ENCODE measurements at regions not wholly inside any gene's neighbourhood (a gene's known extent, or its start where the extent isn't known, plus 50 kb on each side); places are given as distances from the start of the nearest gene placed in this dataset.
A peak's percentile ranks its signal among the peaks of the same experiment; 100 is the strongest.

- Mint-ChIP-seq H3K4me3 (no peak overlapping the region), H3K4me1 (no peaks in the 10 kb centered on the region), H3K9me3 (peaks cover 0 to 3% (median 0%) of the 10 kb centered on the region in 7 donors), H3K36me3 (no peaks in the 10 kb centered on the region), H3K27me3 (no peaks in the 10 kb centered on the region), H3K27ac (no peak overlapping the region)
- ATAC-seq (ENCODE audit: low read depth in 2 of 2): no peak
- Histone ChIP-seq H3K4me1 (ENCODE audit: control insufficient read depth, insufficient read depth, low read length, poor library complexity, severe bottlenecking) (no peaks in the 10 kb centered on the region), H3K36me3 (ENCODE audit: control insufficient read depth, insufficient read depth, low read length) (no peaks in the 10 kb centered on the region), H3K9me3 (ENCODE audit: control insufficient read depth in 2 of 2, low read length in 2 of 2) (no peaks in the 10 kb centered on the region), H3K4me3 (ENCODE audit: low read depth, low read length) (no peak overlapping the region), H3K27me3 (ENCODE audit: control insufficient read depth, insufficient read depth, low read length) (no peaks in the 10 kb centered on the region), H3K27ac (ENCODE audit: insufficient read depth, low read length, poor library complexity, severe bottlenecking) (no peak overlapping the region)
- DNase-seq: no peak
These were observed 931.2 kb upstream of the B3GALT2 start for GRCh38 chr1:194117582-194117981.

GRCh38 chr1:194114288-194114687, 927.9 kb upstream of the B3GALT2 start:
- ATAC-seq (ENCODE audit: low read depth in 2 of 2) (no peak), DNase-seq (no peak)
- Mint-ChIP-seq H3K27me3 (no peaks in the 10 kb centered on the region), H3K4me3 (no peak overlapping the region), H3K27ac (peak overlapping the region in 1 of 3 donors; percentile 40), H3K36me3 (no peaks in the 10 kb centered on the region), H3K9me3 (peaks cover 0 to 1% (median 0%) of the 10 kb centered on the region in 7 donors), H3K4me1 (no peaks in the 10 kb centered on the region)
- no peaks in the 10 kb centered on the region for H3K36me3 ChIP-seq (ENCODE audit: control insufficient read depth, insufficient read depth, low read length)
- no peak overlapping the region for H3K4me3 ChIP-seq (ENCODE audit: low read depth, low read length)
- no peak overlapping the region for H3K27ac ChIP-seq (ENCODE audit: insufficient read depth, low read length, poor library complexity, severe bottlenecking)
- no peaks in the 10 kb centered on the region for H3K4me1 ChIP-seq (ENCODE audit: control insufficient read depth, insufficient read depth, low read length, poor library complexity, severe bottlenecking)
- no peaks in the 10 kb centered on the region for H3K9me3 ChIP-seq (ENCODE audit: control insufficient read depth in 2 of 2, low read length in 2 of 2)
- no peaks in the 10 kb centered on the region for H3K27me3 ChIP-seq (ENCODE audit: control insufficient read depth, insufficient read depth, low read length)

DNA sequence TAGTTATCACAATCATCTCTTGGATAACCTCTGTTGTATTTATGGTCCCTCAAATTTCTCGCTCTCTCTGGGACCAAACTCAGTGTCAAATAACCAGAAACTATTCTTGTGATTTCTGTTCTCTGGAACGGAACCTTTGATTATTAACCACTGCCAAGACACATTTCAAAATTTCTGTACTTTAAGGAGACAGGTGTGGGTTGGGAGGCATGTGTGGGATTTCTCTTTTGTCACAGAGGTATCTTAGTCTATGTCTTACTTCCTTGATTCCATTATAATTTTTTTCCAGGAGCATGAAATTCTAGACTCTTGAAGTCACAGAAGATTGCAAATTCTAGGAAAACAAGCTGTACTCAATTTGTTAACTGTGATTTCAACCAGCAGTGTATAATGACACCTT, 919.0 kb upstream of the B3GALT2 start:
- no peaks in the 10 kb centered on the region for H3K4me1 ChIP-seq (ENCODE audit: control insufficient read depth, insufficient read depth, low read length, poor library complexity, severe bottlenecking)
- ATAC-seq (ENCODE audit: low read depth in 2 of 2): no peak

DNA sequence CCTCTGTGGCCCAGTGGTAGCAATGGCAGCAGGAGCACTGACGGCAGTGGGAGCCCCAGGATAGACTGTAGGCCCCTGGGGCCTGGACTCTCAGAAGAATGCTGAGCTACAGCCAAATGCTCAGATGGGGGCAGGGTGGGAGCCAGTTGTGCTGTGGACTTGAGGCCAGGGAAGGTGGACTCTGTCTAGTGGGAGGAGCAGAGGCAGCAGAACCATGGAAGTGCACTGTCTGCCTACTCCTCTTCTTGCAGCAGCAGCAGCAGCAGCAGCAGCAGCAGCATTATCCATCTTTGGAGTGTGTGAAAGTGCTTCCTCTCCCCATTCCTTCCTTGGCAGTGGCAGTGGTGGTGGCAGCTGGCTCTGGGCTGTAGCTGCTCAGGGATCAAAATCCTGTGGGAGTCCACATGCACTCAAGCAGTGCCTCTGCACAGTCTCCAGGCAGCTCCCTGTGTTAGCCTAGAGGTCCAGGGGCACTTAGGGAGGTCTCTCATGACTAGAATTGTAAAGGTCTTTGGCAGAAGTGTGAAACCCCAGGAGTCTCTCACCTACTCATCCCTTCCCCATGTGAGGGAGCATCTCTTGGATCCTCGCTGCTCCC, 917.9 kb upstream of the B3GALT2 start:
- no peak overlapping the region for H3K4me3 Mint-ChIP-seq
- no peaks in the 10 kb centered on the region for H3K9me3 ChIP-seq (ENCODE audit: control insufficient read depth in 2 of 2, low read length in 2 of 2)
- no peaks in the 10 kb centered on the region for H3K27me3 Mint-ChIP-seq
- no peaks in the 10 kb centered on the region for H3K36me3 ChIP-seq (ENCODE audit: control insufficient read depth, insufficient read depth, low read length)
- H3K9me3 Mint-ChIP-seq: no peaks in the 10 kb centered on the region
- H3K27me3 ChIP-seq (ENCODE audit: control insufficient read depth, insufficient read depth, low read length): no peaks in the 10 kb centered on the region
- H3K27ac ChIP-seq (ENCODE audit: insufficient read depth, low read length, poor library complexity, severe bottlenecking): no peak overlapping the region
- H3K27ac Mint-ChIP-seq: no peak overlapping the region
- H3K4me3 ChIP-seq (ENCODE audit: low read depth, low read length): no peak overlapping the region
- no peaks in the 10 kb centered on the region for H3K36me3 Mint-ChIP-seq
- ATAC-seq (ENCODE audit: low read depth in 2 of 2): no peak
- no peaks in the 10 kb centered on the region for H3K4me1 ChIP-seq (ENCODE audit: control insufficient read depth, insufficient read depth, low read length, poor library complexity, severe bottlenecking)
- no peak for DNase-seq
- H3K4me1 Mint-ChIP-seq: peaks cover 0 to 5% (median under 1%) of the 10 kb centered on the region in 4 donors

More for the DNA sequence above, 919.0 kb upstream of the B3GALT2 start:
- Histone ChIP-seq H3K36me3 (ENCODE audit: control insufficient read depth, insufficient read depth, low read length) (no peaks in the 10 kb centered on the region), H3K9me3 (ENCODE audit: control insufficient read depth in 2 of 2, low read length in 2 of 2) (no peaks in the 10 kb centered on the region), H3K27me3 (ENCODE audit: control insufficient read depth, insufficient read depth, low read length) (no peaks in the 10 kb centered on the region), H3K27ac (ENCODE audit: insufficient read depth, low read length, poor library complexity, severe bottlenecking) (no peak overlapping the region), H3K4me3 (ENCODE audit: low read depth, low read length) (no peak overlapping the region)
- Mint-ChIP-seq H3K27ac (no peak overlapping the region), H3K4me1 (peaks cover 0 to 5% (median under 1%) of the 10 kb centered on the region in 4 donors), H3K36me3 (no peaks in the 10 kb centered on the region), H3K9me3 (peaks cover 0 to 1% (median 0%) of the 10 kb centered on the region in 7 donors), H3K4me3 (no peak overlapping the region), H3K27me3 (no peaks in the 10 kb centered on the region)
- DNase-seq: no peak

DNA sequence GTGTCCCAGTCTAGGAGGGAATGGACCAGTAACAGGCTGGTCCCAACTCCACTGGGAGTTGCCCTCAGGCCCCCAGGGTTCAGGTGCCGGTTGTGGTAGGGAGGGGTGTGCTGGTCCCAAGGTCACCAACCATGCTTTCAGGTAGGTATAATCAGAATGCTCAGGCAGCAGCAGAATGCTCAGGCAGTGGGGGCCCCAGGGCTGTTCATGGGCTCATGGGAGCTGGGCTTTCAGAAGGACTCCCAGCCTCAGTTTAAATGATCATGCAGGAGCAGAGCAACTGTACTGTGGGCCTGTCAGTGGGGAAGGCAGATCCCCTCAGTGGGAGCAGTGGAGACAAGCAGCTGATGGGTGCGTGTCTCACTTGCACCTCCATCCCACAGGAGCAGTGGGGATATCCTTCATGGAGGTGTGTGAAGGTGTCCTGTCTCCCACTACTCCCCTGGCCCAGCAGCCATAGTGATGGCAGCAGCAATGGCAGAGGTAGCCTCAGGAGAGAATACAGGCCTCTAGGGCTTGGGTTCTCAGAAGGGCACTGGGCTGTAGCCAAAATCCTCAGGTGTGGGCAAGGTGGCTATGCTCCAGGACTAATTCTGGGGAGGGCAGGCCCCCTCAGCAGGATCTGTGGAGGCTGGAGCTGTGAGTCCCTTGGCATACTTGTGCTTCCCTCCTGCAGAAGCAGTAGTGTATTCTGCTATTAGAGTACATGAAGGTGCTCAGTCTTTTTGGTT, 917.3 kb upstream of the B3GALT2 start:
- DNase-seq (no peak), ATAC-seq (ENCODE audit: low read depth in 2 of 2) (no peak)
- Histone ChIP-seq H3K27ac (ENCODE audit: insufficient read depth, low read length, poor library complexity, severe bottlenecking) (no peak overlapping the region), H3K4me1 (ENCODE audit: control insufficient read depth, insufficient read depth, low read length, poor library complexity, severe bottlenecking) (no peaks in the 10 kb centered on the region), H3K4me3 (ENCODE audit: low read depth, low read length) (no peak overlapping the region), H3K36me3 (ENCODE audit: control insufficient read depth, insufficient read depth, low read length) (no peaks in the 10 kb centered on the region), H3K9me3 (ENCODE audit: control insufficient read depth in 2 of 2, low read length in 2 of 2) (no peaks in the 10 kb centered on the region), H3K27me3 (ENCODE audit: control insufficient read depth, insufficient read depth, low read length) (no peaks in the 10 kb centered on the region)
- H3K27me3 Mint-ChIP-seq: no peaks in the 10 kb centered on the region
- peaks cover 0 to 5% (median under 1%) of the 10 kb centered on the region in 4 donors for H3K4me1 Mint-ChIP-seq
- no peaks in the 10 kb centered on the region for H3K9me3 Mint-ChIP-seq
- no peak overlapping the region for H3K4me3 Mint-ChIP-seq
- no peaks in the 10 kb centered on the region for H3K36me3 Mint-ChIP-seq
- peak overlapping the region in 1 of 3 donors; percentile 45 for H3K27ac Mint-ChIP-seq

GRCh38 chr1:194103101-194103500, 916.7 kb upstream of the B3GALT2 start:
- Histone ChIP-seq H3K4me3 (ENCODE audit: low read depth, low read length) (no peak overlapping the region), H3K4me1 (ENCODE audit: control insufficient read depth, insufficient read depth, low read length, poor library complexity, severe bottlenecking) (no peaks in the 10 kb centered on the region), H3K36me3 (ENCODE audit: control insufficient read depth, insufficient read depth, low read length) (no peaks in the 10 kb centered on the region), H3K27ac (ENCODE audit: insufficient read depth, low read length, poor library complexity, severe bottlenecking) (no peak overlapping the region), H3K27me3 (ENCODE audit: control insufficient read depth, insufficient read depth, low read length) (no peaks in the 10 kb centered on the region), H3K9me3 (ENCODE audit: control insufficient read depth in 2 of 2, low read length in 2 of 2) (no peaks in the 10 kb centered on the region)
- H3K9me3 Mint-ChIP-seq: no peaks in the 10 kb centered on the region
- H3K36me3 Mint-ChIP-seq: no peaks in the 10 kb centered on the region
- peak overlapping the region in 1 of 3 donors; percentile 45 for H3K27ac Mint-ChIP-seq
- DNase-seq (no peak), ATAC-seq (ENCODE audit: low read depth in 2 of 2) (no peak)
- no peaks in the 10 kb centered on the region for H3K27me3 Mint-ChIP-seq
- H3K4me1 Mint-ChIP-seq: peaks cover 0 to 5% (median under 1%) of the 10 kb centered on the region in 4 donors
- no peak overlapping the region for H3K4me3 Mint-ChIP-seq

- Mint-ChIP-seq H3K4me1 (peaks cover 0 to 5% (median under 1%) of the 10 kb centered on the region in 4 donors), H3K36me3 (no peaks in the 10 kb centered on the region), H3K27me3 (no peaks in the 10 kb centered on the region), H3K4me3 (no peak overlapping the region), H3K27ac (peak overlapping the region in 1 of 3 donors; percentile 25), H3K9me3 (no peaks in the 10 kb centered on the region)
- Histone ChIP-seq H3K27ac (ENCODE audit: insufficient read depth, low read length, poor library complexity, severe bottlenecking) (no peak overlapping the region), H3K4me3 (ENCODE audit: low read depth, low read length) (no peak overlapping the region), H3K4me1 (ENCODE audit: control insufficient read depth, insufficient read depth, low read length, poor library complexity, severe bottlenecking) (no peaks in the 10 kb centered on the region), H3K9me3 (ENCODE audit: control insufficient read depth in 2 of 2, low read length in 2 of 2) (no peaks in the 10 kb centered on the region), H3K27me3 (ENCODE audit: control insufficient read depth, insufficient read depth, low read length) (no peaks in the 10 kb centered on the region), H3K36me3 (ENCODE audit: control insufficient read depth, insufficient read depth, low read length) (no peaks in the 10 kb centered on the region)
- ATAC-seq (ENCODE audit: low read depth in 2 of 2) (no peak), DNase-seq (peak in 1 of 3 donors; percentile 15)
These were observed 916.2 kb upstream of the B3GALT2 start for GRCh38 chr1:194102607-194103006.

DNA sequence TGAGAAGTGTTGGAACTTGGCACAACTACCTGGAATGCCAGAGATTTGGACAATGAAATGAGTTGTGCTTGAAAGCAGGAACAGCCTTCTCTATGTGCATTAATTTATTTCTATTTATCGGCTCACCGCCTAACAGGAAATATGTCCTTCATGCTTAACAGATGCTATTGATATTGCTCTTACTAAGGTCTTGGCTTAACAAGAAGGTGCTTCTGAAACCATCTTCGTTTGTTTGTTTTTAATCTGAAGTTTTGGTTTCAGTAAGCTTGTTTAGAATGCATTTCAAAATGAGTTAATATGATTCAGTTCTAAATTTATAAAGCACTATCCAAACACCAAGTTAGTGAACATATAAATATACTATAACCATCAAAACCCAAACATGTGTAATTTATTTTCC, 898.3 kb upstream of the B3GALT2 start:
- H3K36me3 Mint-ChIP-seq: no peaks in the 10 kb centered on the region
- H3K4me1 Mint-ChIP-seq: peaks cover 10 to 19% (median 11%) of the 10 kb centered on the region in 4 donors
- Histone ChIP-seq H3K27me3 (ENCODE audit: control insufficient read depth, insufficient read depth, low read length) (no peaks in the 10 kb centered on the region), H3K36me3 (ENCODE audit: control insufficient read depth, insufficient read depth, low read length) (no peaks in the 10 kb centered on the region), H3K9me3 (ENCODE audit: control insufficient read depth in 2 of 2, low read length in 2 of 2) (no peaks in the 10 kb centered on the region), H3K27ac (ENCODE audit: insufficient read depth, low read length, poor library complexity, severe bottlenecking) (no peak overlapping the region), H3K4me3 (ENCODE audit: low read depth, low read length) (no peak overlapping the region), H3K4me1 (ENCODE audit: control insufficient read depth, insufficient read depth, low read length, poor library complexity, severe bottlenecking) (no peaks in the 10 kb centered on the region)
- H3K4me3 Mint-ChIP-seq: no peak overlapping the region
- ATAC-seq (ENCODE audit: low read depth in 2 of 2): no peak
- peaks cover 0 to 3% (median 0%) of the 10 kb centered on the region in 7 donors for H3K9me3 Mint-ChIP-seq
- H3K27ac Mint-ChIP-seq: no peak overlapping the region
- no peak for DNase-seq
- H3K27me3 Mint-ChIP-seq: no peaks in the 10 kb centered on the region

Measured in CD4-positive, CD25-positive, alpha-beta regulatory T cell (primary cell).